Esophagus squamous epithelium (tissue), 5 donors: ENCODE measurements at regions not wholly inside any gene's neighbourhood (a gene's known extent, or its start where the extent isn't known, plus 50 kb on each side); places are given as distances from the start of the nearest gene placed in this dataset.

ENCODE experiments used
- DNase-seq: peaks from one replicate; lab custom pipeline; 2025; lab: John Stamatoyannopoulos, UW
- H3K27ac ChIP-seq, 4 donors: fragments of 200-600 bp; sonication (generic); one replicate each; pipeline ENCODE4 v1.5.1; 2016 to 2019; ENCODE audit warnings: mild to moderate bottlenecking in 1 of 4
- H3K27me3 ChIP-seq, 4 donors: fragments of 200-600 bp; sonication (generic); 1 replicate in 3 of 4; 2 replicates in 1 of 4; pipeline versions ENCODE4 v1.5.1 to v1.6.0; 2017 to 2021; ENCODE audit warnings: antibody characterized with exemption in 1 of 4
- H3K36me3 ChIP-seq, 3 donors: fragments of 200-600 bp; sonication (generic); one replicate each; pipeline ENCODE4 v1.5.1; 2016 to 2019
- H3K4me1 ChIP-seq, 3 donors: fragments of 200-600 bp; sonication (generic); one replicate each; pipeline ENCODE4 v1.5.1; 2017 to 2019
- H3K4me3 ChIP-seq, 4 donors: fragments of 200-600 bp; sonication (generic); 1 replicate in 3 of 4; 2 replicates in 1 of 4; pipeline ENCODE4 v1.5.1; 2016 to 2019; ENCODE audit warnings: mild to moderate bottlenecking in 2 of 4, moderate library complexity in 1 of 4
- H3K9me3 ChIP-seq, 3 donors: fragments of 200-600 bp; sonication (generic); one replicate each; pipeline ENCODE4 v1.5.1; 2016 to 2019
- CTCF ChIP-seq, 6 experiments: fragments of 450-650 bp in 4 of 6; fragments of 200-600 bp in 2 of 6; sonication (generic) in 2 of 6; IDR thresholded peaks; one replicate each; pipeline ENCODE4 v1.5.1; 2016 to 2019; ENCODE audit warnings: antibody characterized with exemption in 6 of 6, mild to moderate bottlenecking in 4 of 6, moderate library complexity in 4 of 6
- POLR2A ChIP-seq, 4 donors: fragments of 450-650 bp; IDR thresholded peaks; one replicate each; pipeline ENCODE4 v1.6.1; 2017; ENCODE audit warnings: antibody characterized with exemption in 4 of 4, mild to moderate bottlenecking in 4 of 4, moderate library complexity in 3 of 4
- WGBS, 2 donors: methylation state at CpG; one replicate each; pipeline ENCODE4 v1.1.5; 2018; 5-methylcytosine and 5-hydroxymethylcytosine counted together
- intact Hi-C: fragments of 100-400 bp; cut with DNase I; formaldehyde crosslinking; loops from one replicate; pipeline ENCODE4 v1.15.0; 2022
- donor health status: DM: yes; HTN: yes; CAD: no.

- TF ChIP-seq POLR2A (IDR thresholded peaks at IDR 0.05) (no peak), CTCF (IDR thresholded peaks at IDR 0.05) (no peak)
These were observed 171.9 kb upstream of the SP8 start for GRCh38 chr7:20958572-20958971.

GRCh38 chr7:20959281-20959680 lies 172.6 kb upstream of the SP8 start:
- Histone ChIP-seq H3K27me3 (no peaks in the 10 kb centered on the region), H3K9me3 (no peaks in the 10 kb centered on the region), H3K27ac (no peak overlapping the region), H3K36me3 (no peaks in the 10 kb centered on the region), H3K4me3 (no peak overlapping the region), H3K4me1 (no peaks in the 10 kb centered on the region)
- DNase-seq: no peak
- TF ChIP-seq POLR2A (IDR thresholded peaks at IDR 0.05) (no peak), CTCF (IDR thresholded peaks at IDR 0.05) (no peak)
- WGBS, 2 donors: 9 to 46% methylated on average over 1 of the region's 1 CpG
- intact Hi-C loops: no loop called here

More at GRCh38 chr7:20958572-20958971, 171.9 kb upstream of the SP8 start:
- Histone ChIP-seq H3K4me3 (no peak overlapping the region), H3K27me3 (no peaks in the 10 kb centered on the region), H3K27ac (no peak overlapping the region), H3K36me3 (no peaks in the 10 kb centered on the region), H3K4me1 (no peaks in the 10 kb centered on the region), H3K9me3 (no peaks in the 10 kb centered on the region)
- intact Hi-C loops: no loop called here
- WGBS, 2 donors: 66 to 69% methylated on average over 3 of the region's 3 CpGs
- no peak for DNase-seq

GRCh38 chr7:20963556-20964280 lies 177.0 kb upstream of the SP8 start:
- WGBS, 2 donors: 74 to 75% methylated on average over 3 of the region's 3 CpGs
- no peaks in the 10 kb centered on the region for H3K4me1 ChIP-seq
- intact Hi-C loops: no loop called here

GRCh38 chr7:20964281-20964918 lies 177.7 kb upstream of the SP8 start:
- intact Hi-C loops: no loop called here
- Histone ChIP-seq H3K4me1 (no peaks in the 10 kb centered on the region), H3K9me3 (no peaks in the 10 kb centered on the region), H3K4me3 (no peak overlapping the region), H3K27ac (no peak overlapping the region), H3K36me3 (no peaks in the 10 kb centered on the region), H3K27me3 (no peaks in the 10 kb centered on the region)
- 71 to 78% methylated on average over 5 of the region's 5 CpGs for WGBS, 2 donors
- no peak for DNase-seq
- TF ChIP-seq CTCF (IDR thresholded peaks at IDR 0.05) (no peak), POLR2A (IDR thresholded peaks at IDR 0.05) (no peak)

More at GRCh38 chr7:20963556-20964280, 177.0 kb upstream of the SP8 start:
- no peaks in the 10 kb centered on the region for H3K9me3 ChIP-seq
- no peak for DNase-seq
- H3K27me3 ChIP-seq: no peaks in the 10 kb centered on the region
- TF ChIP-seq CTCF (IDR thresholded peaks at IDR 0.05) (no peak), POLR2A (IDR thresholded peaks at IDR 0.05) (no peak)
- no peaks in the 10 kb centered on the region for H3K36me3 ChIP-seq
- no peak overlapping the region for H3K4me3 ChIP-seq
- H3K27ac ChIP-seq: no peak overlapping the region

GRCh38 chr7:20971219-20971618 lies 184.5 kb upstream of the SP8 start:
- H3K27me3 ChIP-seq: no peaks in the 10 kb centered on the region
- no peak overlapping the region for H3K4me3 ChIP-seq
- TF ChIP-seq CTCF (IDR thresholded peaks at IDR 0.05) (no peak), POLR2A (IDR thresholded peaks at IDR 0.05) (no peak)
- no peaks in the 10 kb centered on the region for H3K9me3 ChIP-seq
- intact Hi-C loops: no loop called here
- DNase-seq: no peak
- 64 to 71% methylated on average over 3 of the region's 3 CpGs for WGBS, 2 donors
- H3K4me1 ChIP-seq: no peaks in the 10 kb centered on the region
- H3K27ac ChIP-seq: no peak overlapping the region
- H3K36me3 ChIP-seq: no peaks in the 10 kb centered on the region
